ENCODE measurements at regions not wholly inside any gene's neighbourhood (a gene's known extent, or its start where the extent isn't known, plus 50 kb on each side); places are given as distances from the start of the nearest gene placed in this dataset.

DNA sequence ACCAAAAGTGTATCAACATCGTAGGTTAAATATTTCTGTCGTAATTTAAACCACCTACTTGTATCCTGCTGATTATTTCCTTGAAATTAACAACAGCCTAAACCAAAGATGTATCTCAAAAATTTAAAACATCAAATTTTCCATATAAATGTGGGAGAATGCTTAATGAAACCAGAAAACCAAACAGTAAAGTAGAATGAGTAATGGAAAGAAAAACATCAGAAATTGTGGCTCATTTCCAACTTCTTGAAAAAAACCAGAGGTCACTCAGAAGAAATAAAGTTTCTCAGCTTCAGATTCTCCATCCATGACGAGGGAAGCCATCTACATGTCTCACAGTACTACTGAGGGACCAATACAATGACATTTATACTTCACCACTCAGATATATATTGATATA is 296.5 kb downstream of the NOL4 start:
- no peaks in the 10 kb centered on the region for H3K36me3 ChIP-seq (ENCODE audit: control insufficient read depth in 4 of 4, insufficient read depth in 3 of 4, low read depth in 1 of 4, low read length in 3 of 4)
- H3K9ac ChIP-seq (ENCODE audit: low read depth in 1 of 2, low read length in 2 of 2): no peak overlapping the region
- no peak for DNase-seq (ENCODE audit: low spot score)
- H3K9me3 ChIP-seq (ENCODE audit: control insufficient read depth in 4 of 4, low read length in 3 of 4): no peaks in the 10 kb centered on the region
- no peaks in the 10 kb centered on the region for H3K4me1 ChIP-seq (ENCODE audit: control insufficient read depth in 4 of 4, insufficient read depth in 4 of 4, low read length in 3 of 4)
- TF ChIP-seq, protein P1, sequence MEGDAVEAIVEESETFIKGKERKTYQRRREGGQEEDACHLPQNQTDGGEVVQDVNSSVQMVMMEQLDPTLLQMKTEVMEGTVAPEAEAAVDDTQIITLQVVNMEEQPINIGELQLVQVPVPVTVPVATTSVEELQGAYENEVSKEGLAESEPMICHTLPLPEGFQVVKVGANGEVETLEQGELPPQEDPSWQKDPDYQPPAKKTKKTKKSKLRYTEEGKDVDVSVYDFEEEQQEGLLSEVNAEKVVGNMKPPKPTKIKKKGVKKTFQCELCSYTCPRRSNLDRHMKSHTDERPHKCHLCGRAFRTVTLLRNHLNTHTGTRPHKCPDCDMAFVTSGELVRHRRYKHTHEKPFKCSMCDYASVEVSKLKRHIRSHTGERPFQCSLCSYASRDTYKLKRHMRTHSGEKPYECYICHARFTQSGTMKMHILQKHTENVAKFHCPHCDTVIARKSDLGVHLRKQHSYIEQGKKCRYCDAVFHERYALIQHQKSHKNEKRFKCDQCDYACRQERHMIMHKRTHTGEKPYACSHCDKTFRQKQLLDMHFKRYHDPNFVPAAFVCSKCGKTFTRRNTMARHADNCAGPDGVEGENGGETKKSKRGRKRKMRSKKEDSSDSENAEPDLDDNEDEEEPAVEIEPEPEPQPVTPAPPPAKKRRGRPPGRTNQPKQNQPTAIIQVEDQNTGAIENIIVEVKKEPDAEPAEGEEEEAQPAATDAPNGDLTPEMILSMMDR (IDR thresholded peaks at IDR 0.05; ENCODE audit: low read depth, low read length, missing input control): no peak
- TF ChIP-seq TAF1 (conservative IDR thresholded peaks at IDR 0.05) (no peak), HNF4A (conservative IDR thresholded peaks at IDR 0.05) (no peak), HNF4G (IDR thresholded peaks at IDR 0.05) (no peak), NR2F2 (IDR thresholded peaks at IDR 0.05) (no peak), FOXA1 (IDR thresholded peaks at IDR 0.05) (no peak), EGR1 (IDR thresholded peaks at IDR 0.05; ENCODE audit: low read depth in 2 of 2) (no peak), FOXA2 (IDR thresholded peaks at IDR 0.05) (no peak), JUND (IDR thresholded peaks at IDR 0.05) (no peak), SP1 (IDR thresholded peaks at IDR 0.05) (no peak), YY1 (IDR thresholded peaks at IDR 0.05) (no peak), RXRA (IDR thresholded peaks at IDR 0.05) (no peak), RAD21 (IDR thresholded peaks at IDR 0.05) (no peak), GABPA (IDR thresholded peaks at IDR 0.05 in 1 of 2, conservative IDR thresholded peaks at IDR 0.05 in 1 of 2) (no peak)
- TF ChIP-seq, protein P2, sequence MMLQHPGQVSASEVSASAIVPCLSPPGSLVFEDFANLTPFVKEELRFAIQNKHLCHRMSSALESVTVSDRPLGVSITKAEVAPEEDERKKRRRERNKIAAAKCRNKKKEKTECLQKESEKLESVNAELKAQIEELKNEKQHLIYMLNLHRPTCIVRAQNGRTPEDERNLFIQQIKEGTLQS (IDR thresholded peaks at IDR 0.05): no peak
- TF ChIP-seq, protein P3, sequence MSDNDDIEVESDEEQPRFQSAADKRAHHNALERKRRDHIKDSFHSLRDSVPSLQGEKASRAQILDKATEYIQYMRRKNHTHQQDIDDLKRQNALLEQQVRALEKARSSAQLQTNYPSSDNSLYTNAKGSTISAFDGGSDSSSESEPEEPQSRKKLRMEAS (IDR thresholded peaks at IDR 0.05): no peak
- TF ChIP-seq, protein P4, sequence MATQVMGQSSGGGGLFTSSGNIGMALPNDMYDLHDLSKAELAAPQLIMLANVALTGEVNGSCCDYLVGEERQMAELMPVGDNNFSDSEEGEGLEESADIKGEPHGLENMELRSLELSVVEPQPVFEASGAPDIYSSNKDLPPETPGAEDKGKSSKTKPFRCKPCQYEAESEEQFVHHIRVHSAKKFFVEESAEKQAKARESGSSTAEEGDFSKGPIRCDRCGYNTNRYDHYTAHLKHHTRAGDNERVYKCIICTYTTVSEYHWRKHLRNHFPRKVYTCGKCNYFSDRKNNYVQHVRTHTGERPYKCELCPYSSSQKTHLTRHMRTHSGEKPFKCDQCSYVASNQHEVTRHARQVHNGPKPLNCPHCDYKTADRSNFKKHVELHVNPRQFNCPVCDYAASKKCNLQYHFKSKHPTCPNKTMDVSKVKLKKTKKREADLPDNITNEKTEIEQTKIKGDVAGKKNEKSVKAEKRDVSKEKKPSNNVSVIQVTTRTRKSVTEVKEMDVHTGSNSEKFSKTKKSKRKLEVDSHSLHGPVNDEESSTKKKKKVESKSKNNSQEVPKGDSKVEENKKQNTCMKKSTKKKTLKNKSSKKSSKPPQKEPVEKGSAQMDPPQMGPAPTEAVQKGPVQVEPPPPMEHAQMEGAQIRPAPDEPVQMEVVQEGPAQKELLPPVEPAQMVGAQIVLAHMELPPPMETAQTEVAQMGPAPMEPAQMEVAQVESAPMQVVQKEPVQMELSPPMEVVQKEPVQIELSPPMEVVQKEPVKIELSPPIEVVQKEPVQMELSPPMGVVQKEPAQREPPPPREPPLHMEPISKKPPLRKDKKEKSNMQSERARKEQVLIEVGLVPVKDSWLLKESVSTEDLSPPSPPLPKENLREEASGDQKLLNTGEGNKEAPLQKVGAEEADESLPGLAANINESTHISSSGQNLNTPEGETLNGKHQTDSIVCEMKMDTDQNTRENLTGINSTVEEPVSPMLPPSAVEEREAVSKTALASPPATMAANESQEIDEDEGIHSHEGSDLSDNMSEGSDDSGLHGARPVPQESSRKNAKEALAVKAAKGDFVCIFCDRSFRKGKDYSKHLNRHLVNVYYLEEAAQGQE (IDR thresholded peaks at IDR 0.05): no peak
- TF ChIP-seq, protein P5, sequence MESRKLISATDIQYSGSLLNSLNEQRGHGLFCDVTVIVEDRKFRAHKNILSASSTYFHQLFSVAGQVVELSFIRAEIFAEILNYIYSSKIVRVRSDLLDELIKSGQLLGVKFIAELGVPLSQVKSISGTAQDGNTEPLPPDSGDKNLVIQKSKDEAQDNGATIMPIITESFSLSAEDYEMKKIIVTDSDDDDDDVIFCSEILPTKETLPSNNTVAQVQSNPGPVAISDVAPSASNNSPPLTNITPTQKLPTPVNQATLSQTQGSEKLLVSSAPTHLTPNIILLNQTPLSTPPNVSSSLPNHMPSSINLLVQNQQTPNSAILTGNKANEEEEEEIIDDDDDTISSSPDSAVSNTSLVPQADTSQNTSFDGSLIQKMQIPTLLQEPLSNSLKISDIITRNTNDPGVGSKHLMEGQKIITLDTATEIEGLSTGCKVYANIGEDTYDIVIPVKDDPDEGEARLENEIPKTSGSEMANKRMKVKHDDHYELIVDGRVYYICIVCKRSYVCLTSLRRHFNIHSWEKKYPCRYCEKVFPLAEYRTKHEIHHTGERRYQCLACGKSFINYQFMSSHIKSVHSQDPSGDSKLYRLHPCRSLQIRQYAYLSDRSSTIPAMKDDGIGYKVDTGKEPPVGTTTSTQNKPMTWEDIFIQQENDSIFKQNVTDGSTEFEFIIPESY (IDR thresholded peaks at IDR 0.05): no peak
- WGBS: 83% methylated on average over 3 of the region's 3 CpGs
- H3K27ac ChIP-seq (ENCODE audit: low read depth in 1 of 2, low read length in 2 of 2): no peak overlapping the region
- no peak overlapping the region for H3K4me3 ChIP-seq (ENCODE audit: low read depth in 1 of 3, low read length in 3 of 3)
- H3K27me3 ChIP-seq (ENCODE audit: control insufficient read depth in 4 of 4, insufficient read depth in 4 of 4, low read length in 3 of 4): no peaks in the 10 kb centered on the region
